OCI-M2 (cell line): ENCODE measurements at regions not wholly inside any gene's neighbourhood (a gene's known extent, or its start where the extent isn't known, plus 50 kb on each side); places are given as distances from the start of the nearest gene placed in this dataset.
"Not testable (repeated sequence)": the region's sequence is repeated elsewhere in the genome, so short reads cannot be mapped to it uniquely, and the experiment has no call there.

Experiments
- DNase-seq: peaks from one replicate; lab custom pipeline; 2025; ENCODE audit not compliant: unreplicated experiment; lab: John Stamatoyannopoulos, UW

DNA sequence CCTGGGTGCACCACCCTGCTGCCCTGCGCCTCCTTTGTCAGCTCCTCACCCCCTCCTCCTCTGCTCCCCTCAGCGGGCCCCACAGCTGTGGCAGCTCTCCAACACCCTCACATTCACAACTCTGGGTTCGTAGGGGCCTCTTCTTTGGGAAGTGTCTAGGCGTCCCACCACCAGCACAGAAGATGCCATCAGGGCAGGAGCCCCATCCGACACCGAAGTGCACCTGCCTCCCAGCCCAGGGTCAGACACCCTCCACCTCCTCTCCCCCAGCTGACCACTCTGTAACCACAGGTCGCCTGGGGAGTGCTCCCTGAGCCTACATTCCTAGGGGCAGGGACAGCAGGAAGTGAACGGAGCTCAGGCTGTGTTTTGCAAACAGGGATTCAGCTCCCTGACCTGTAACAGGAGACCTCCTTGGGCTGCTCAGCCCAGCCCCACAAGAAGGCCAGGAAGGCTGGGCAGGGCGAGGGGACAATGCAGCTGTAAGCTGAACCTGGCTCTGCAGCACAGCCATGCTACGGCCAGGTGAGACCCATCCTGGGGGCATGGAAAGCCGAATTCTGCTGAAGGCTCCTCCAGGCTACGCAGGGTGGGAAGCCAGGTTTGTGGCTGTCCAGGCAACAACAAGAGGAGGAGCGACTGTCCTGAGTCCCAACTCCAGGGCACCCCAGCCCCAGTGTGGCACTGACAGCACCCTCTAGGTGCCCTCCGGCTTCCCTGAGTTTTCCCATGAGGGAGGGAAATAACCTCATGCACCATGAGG lies 269.0 kb downstream of the GOLGA6L6 start:
- no peak for DNase-seq

DNA sequence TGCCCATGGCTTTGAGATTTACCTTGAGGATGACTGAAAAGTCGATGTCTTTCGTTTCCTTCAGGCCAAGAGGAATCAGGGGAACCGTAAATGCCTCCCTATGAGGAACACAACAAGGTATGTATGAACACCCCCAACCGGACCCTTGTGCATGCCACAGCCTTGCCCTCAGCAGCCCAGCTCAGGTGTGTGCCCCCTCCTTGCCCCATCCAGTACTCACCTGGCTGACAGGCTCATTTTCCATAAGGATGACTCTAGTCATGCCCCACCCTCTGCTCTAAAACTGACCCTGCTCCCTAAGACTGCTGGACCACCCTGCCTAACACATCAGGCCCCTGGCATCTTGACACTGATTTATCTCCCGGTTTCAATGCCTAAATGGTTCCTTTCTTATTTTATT lies 270.0 kb downstream of the GOLGA6L6 start:
- DNase-seq = no peak

DNA sequence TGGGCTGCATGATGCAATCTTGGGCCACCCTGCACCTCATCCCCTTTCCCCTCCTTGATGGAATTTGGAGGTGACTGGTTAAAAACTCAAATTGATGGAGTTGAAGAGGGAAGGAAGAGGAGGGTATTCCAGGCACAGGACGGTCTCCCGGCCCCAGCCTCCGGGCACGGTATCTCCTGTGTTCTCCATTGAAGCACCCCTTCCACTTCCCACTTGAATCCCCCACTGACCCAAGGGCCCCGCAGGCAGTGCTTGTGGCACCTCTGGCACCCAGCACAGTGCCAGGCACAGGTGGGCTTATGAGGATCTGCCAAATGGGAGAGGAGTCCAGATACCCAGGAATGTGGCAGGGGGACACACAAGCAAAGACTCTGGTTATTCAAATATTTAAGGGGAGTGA lies 271.6 kb downstream of the GOLGA6L6 start:
- DNase-seq = not testable (repeated sequence)

DNA sequence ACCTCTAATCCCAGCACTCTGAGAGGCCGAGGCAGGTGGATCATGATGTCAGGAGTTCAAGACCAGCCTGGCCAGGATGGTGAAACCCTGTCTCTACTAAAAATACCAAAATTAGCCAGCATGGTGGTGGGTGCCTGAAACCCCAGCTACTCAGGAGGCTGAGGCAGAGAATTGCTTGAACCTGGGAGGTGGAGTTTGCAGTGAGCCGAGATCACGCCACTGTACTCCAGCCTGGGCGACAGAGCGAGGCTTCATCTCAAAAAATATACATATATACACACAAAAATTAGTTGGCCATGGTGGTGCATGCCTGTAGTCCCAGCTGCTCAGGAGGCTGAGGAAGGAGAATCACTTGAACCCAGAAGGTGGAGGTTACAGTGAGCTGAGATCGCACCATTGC lies 273.6 kb downstream of the GOLGA6L6 start:
- not testable (repeated sequence) for DNase-seq

DNA sequence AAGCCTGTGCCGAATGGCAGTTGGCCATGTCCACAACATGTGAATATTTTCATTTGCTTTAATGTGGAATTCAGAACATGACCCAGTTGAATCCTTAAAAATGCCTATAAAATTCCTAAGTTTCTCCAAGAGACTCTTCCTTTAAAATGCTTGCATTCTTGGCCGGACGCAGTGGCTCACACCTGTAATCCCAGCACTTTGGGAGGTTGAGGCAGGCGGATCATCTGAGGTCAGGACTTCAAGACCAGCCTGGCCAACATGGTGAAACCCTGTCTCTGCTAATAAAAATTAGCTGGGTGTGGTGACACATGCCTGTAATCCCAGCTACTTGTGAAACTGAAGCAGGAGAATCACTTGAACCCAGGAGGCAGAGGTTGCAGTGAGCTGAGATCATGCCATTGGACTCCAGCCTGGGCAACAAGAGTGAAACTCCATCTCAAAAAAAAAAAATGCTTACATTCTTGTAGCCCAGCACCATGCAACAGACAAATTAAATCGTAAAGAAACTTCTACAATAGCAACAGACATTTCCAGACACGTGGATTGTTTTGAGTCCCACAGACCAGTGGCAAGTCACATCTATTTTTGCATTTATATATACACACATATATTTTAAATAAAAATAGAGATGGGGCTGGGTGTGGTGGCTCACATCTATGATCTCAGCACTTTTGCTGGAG lies 274.4 kb downstream of the GOLGA6L6 start:
- not testable (repeated sequence) for DNase-seq

DNA sequence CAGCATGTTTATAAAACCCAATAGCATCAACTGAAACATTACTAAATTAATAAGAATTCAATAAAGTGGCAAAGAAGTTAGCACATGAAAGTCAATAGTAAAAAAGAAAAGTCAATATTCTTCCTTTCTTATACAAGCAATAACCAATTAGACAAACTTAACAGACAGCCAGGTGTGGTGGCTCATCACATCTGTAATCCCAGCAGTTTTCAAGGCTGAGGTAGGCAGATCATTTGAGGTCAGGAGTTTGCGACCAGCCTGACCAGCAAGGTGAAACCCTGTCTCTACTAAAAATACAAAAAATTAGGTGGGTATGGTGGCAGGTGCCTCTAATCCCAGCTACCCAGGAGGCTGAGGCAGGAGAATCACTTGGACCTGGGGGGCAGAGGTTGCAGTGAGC lies 275.9 kb downstream of the GOLGA6L6 start:
- not testable (repeated sequence) for DNase-seq

DNA sequence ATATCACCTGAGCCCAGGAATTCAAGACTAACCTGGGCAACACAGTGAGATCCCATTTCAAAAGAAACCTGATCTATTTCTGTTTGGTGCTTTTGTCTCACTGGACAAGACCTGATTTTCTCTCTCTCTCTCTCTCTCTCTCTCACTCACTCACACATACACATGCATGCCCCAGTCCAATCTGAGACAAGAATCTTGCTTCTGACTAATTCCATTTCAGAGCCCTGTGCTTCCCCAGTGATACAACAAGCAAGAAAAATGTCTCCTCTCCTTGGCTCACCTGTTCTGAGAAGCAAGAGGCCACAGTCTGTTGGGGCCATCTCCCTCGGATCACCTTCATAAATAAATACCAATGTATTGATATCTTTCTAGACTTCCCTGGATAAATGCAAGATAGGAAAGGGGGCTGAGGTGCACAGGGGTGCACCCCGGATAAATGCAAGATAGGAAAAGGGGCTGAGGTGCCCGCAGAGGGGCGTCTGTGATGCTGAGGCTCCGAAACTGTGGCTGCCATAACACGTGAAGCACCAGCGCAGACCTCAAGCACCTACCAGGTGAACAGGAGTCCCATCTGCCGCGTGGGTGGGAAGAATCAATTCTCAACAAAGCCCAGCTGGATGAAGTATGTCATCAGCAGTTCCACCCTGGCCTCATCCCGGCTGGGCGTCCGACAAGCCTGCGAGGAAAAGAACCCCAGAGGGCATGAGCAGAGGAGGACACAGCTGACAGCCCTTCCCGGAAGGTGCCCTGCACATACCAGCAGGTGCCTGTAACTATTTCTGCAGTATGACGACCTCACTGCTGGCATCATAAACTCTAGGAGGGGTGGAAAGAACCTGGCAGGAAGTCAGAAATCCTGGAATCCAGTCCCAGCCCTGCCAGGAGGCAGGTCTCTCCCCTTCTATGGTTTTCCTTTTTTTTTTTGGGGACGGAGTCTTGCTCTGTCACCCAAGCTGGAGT lies 280.0 kb downstream of the GOLGA6L6 start:
- not testable (repeated sequence) for DNase-seq

DNA sequence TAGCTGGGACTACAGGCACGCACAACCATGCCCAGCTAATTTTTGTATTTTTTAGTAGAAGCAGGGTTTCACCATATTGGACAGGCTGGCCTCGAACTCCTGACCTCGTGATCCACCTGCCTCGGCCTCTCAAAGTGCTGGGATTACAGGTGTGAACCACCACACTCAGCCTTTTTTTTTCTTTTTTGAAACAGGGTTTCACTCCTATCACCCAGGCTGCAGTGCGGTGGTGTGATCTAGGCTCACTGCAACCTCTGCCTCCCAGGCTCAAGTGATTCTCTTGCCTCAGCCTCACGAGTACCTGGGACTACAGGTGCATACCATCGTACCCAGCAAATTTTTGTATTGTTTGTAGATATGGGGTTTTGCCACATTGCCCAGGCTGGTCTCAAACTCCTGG lies 280.9 kb downstream of the GOLGA6L6 start:
- DNase-seq = not testable (repeated sequence)

DNA sequence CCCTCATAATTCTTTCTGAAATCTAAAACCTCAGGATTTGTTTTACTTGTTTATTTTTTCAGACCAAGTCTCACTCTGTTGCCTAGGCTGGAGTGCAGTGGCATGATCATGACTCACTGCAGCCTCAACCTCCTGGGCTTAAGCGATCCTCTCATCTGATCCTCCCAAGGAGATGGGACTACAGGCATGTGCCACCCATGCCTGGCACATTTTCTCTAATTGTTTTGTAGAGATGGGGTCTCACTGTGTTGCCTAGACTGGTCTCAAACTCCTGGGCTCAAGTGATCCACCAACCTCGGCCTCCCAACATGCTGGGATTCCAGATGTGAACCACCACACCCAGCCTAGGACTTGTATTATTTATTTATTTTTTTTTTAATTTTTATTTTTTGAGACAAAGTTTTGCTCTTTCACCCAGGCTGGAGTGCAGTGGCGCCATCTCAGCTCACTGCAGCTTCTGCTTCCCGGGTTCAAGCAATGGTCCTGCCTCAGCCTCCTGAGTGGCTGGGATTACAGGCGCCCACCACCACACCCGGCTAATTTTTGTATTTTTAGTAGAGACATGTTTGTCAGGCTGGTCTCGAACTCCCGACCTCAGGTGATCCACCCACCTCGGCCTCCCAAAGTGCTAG lies 281.9 kb downstream of the GOLGA6L6 start:
- not testable (repeated sequence) for DNase-seq

DNA sequence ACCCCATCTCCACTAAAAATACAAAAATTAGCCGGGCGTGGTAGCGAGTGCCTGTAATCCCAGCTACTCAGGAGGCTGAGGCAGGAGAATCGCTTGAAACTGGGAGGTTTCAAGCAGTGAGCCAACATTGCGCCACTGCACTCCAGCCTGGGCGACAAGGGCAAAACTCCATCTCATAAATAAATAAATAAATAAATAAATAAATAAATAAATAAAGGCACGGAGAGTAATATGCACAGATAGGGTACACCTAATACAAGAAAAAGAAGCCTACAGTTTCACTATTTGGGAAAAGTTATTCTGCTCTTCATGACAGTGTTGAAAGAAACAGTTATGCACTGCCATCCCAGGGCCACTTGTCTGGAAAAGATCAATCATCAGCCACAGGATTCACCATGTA lies 285.2 kb downstream of the GOLGA6L6 start:
- DNase-seq = not testable (repeated sequence)

DNA sequence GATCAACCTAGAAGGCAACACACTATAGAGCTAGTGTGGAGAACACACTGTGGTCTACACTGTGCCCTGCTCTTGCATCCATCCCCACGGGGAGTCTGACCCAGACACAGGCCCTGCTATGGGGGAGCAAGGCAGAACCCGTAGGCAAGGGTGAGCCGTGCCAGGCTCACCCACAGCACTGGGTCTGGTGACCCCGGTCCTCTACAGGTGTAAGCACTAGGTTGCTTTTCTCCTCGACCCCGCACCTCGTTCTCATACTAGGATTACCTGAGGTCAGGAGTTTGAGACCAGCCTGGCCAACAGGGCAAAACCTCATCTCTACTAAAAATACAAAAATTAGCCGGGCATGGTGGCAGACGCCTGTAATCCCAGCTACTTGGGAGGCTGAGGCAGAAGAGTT lies 286.0 kb downstream of the GOLGA6L6 start:
- DNase-seq = not testable (repeated sequence)

DNA sequence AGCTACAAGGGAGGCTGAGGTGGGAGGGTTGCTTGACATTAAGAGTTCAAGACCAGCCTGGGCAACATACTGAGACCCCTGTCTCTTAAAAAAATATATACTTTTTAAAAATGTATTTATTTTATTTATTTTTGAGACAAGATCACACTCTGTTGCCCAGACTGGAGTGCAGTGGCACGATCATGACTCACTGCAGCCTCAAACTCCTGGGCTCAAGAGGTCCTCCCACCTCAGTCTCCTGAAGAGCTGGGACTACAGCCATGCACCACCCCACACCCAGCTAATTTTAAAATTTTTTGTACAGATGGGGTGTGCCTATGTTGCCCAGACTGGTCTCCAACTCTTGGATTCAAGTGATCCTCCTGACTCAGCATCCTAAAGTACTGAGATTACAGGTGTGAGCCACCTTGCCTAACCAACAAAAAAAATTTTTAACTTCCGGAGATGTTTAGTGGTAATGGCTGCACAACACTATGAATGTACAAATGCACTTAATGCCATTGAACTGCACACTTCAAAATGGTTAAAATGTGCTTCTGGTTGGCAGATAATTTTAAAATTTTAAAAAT lies 288.5 kb downstream of the GOLGA6L6 start:
- DNase-seq = not testable (repeated sequence)

DNA sequence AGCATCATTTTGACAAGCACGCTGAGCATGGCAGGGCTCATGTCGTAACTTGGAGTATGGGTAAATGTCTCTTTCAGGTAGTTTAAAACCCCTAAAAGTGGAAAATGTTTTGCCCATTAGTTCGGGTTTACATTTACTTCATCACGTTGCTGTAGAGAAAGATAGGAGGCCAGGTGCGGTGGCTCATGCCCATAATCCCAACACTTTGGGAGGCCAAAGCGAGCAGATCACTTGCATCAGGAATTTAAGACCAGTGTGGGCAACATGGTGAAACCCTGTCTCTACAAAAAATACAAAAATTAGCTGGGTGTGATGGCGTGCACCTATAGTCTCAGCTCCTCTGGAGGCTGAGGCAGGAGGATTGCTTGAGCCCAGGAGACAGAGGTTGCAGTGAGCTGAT lies 289.6 kb downstream of the GOLGA6L6 start:
- DNase-seq = not testable (repeated sequence)

DNA sequence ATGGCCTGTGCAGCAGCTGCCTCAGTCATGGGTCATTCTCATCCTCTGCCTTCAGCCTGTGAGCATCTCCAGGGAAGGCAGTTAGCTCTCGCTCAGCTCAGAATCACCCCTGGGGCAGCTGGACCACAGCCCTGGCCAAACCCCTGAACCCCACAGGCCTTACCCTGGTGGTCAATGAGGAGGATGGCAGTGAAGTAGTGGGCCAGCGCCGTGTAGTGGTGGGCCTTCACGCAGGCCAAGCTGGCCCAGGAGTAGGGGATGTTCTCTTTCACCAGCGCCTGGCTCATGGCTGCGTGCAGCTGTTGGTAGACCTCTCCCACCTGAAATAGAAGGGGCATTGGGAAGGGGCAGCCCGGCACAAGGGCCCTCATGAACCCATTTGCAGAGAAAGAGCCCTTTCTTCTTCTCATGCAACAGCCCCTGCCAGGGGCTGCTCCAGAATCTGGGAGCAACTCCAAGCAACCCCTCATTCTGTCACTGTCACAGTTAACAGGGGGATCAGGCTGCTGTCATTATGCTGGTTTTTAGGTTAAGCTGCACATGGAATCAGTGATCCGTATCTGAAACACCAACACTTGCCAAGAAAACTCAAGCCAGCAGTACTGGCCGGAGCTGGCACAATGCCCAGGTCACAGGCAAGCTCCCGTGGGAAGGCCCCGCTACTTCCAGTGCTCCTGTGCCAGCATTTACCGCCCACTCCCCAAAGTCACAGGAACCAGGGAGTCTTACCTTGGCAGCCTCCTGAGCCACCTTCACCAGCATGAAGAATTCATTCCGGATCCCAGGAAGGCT lies 290.2 kb downstream of the GOLGA6L6 start:
- DNase-seq = not testable (repeated sequence)

DNA sequence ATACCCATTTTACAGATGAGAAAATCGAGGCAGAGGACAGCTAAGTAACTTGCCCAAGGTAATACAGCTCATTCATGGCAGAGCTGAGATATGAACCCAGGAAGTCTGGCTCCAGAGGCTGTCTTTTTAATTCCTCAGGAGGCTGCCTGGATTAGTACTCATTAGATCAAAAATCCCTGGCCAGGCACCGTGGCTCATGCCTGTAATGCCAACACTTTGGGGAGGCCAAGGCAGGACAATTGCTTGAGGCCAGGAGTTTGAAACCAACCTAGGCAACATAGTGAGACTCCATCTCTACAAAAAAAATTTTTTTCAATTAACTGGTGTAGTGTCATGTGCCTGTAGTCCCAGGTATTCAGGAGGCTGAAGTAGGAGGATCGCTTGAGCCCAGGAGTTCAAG lies 291.4 kb downstream of the GOLGA6L6 start:
- DNase-seq = not testable (repeated sequence)

DNA sequence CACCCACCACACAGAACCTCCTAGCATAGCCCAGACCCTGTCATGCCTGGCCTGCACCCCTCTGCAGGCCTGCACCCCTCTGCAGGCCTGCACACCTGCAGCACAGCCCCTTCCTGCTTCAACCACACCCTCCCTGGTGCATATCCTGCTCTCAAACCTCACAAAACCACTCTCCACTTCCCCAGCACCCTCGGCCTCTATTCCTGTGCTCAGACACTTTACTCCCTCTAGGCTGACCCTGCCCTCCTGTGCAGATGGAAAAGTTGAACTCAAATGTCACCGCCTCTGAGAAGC lies 292.0 kb downstream of the GOLGA6L6 start:
- DNase-seq = not testable (repeated sequence)

DNA sequence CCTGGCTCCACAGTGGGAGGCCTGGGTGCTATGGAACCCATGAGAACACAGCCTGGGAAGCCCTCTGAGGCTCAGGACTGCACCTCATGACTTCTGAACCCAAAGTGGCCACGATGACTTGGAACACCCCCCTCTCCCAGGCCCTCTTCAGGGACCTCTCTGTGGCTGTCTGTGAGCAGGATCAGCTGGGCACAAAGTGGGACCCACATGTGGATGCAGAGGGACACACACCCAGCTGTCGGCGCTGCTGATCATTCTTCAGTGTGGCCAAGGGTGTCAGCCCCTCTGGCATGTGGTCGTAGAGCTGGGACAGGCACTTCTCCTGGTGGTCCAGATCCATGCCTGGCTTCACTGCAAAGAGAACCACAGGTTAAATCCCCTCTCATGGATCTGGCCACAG lies 293.2 kb downstream of the GOLGA6L6 start:
- not testable (repeated sequence) for DNase-seq

DNA sequence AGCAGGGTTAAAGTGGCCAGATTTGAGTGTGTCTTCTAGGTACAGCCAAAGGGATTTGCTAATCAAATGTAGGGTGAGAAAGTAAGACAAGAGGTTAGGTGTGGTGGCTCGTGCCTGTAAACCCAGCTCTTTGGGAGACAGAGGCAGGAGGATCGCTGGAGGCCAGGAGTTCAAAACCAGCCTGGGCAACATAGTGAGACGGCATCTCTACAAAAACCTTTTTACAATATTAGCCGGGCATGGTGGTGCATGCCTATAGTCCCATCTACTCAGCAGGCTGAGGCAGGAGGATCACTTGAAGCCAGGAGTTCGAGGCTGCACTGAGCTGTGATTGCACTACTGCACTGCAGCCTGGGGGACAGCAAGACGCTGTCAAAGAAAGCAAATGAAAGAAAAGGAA lies 294.5 kb downstream of the GOLGA6L6 start:
- not testable (repeated sequence) for DNase-seq

DNA sequence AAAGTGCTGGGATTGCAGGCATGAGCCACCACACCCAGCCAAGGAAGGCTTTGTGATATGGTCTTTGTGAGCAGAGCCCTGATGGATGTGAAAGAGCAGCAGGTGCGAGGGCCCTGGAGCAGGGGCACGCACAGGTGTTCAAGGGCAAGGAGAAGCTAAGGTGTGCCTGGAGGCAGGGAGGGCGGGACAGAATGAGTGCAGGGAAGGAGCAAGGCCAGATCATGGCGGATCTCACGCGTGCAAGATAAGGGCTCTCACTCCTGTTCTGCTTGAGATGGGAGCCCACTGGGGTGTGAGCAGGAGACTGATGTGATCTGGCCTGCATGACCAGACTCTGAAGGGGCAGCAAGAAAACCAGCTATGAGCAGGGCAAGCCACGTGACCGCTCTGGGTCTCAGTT lies 295.0 kb downstream of the GOLGA6L6 start:
- DNase-seq = not testable (repeated sequence)

DNA sequence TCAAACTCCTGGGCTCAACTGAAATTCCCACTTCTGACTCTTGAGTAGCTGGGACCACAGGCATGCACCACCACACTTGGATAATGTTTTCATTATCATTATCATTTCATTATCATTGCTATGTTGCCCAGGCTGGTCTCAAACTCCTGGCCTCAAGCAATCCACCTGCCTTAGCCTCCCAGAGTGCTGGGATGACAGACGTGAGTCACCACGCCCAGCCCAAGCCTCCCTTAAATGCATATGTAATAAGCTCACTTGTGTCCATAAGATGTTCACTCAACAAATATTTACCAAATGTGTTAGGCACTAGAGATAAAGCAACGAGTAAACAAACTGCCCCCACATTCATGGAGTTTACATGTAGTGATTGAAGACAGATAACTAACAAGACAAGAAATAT lies 295.7 kb downstream of the GOLGA6L6 start:
- not testable (repeated sequence) for DNase-seq
